Retinal pigment epithelial cell (primary cell): ENCODE measurements at regions not wholly inside any gene's neighbourhood (a gene's known extent, or its start where the extent isn't known, plus 50 kb on each side); places are given as distances from the start of the nearest gene placed in this dataset.

ENCODE experiments used
- DNase-seq: peaks from one replicate; pipeline ENCODE4 v3.0.0-alpha.2; 2010; ENCODE audit warnings: low read depth
- H3K4me3 ChIP-seq: 2 replicates; pipeline ENCODE4 v1.5.1; 2011; ENCODE audit warnings: mild to moderate bottlenecking, low read length, control low read depth, moderate library complexity
- CTCF ChIP-seq: conservative IDR thresholded peaks from 2 replicates; pipeline ENCODE4 v1.5.1; 2011; ENCODE audit warnings: low read depth, low read length, control low read depth, inconsistent platforms

DNA sequence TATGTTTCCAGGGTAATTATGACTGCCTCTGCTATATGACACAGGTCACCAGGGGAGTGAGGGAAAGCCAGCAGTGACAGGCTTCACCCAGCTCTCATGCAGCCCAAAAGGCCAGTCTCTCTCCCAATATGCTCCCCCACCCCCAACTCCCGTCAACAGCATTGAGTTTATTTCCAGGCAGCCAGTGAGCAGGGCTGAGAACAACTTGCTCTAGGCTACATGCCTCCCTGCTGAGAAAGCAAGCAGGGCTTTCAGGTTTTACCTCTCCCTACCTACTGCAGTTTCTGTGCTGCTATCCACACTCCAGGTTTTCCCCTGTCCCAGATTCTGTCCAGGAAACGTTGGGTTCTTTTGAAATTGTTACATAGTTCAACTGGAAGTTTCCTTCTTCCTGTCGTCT lies 291.4 kb downstream of the PABPC4L start:
- no peak overlapping the region for H3K4me3 ChIP-seq
- DNase-seq: no peak

GRCh38 chr4:133903029-133903428 lies 298.6 kb downstream of the PABPC4L start:
- no peak overlapping the region for H3K4me3 ChIP-seq
- TF ChIP-seq CTCF: no peak
- DNase-seq: no peak

More for the DNA sequence above, 291.4 kb downstream of the PABPC4L start:
- TF ChIP-seq CTCF: no peak

DNA sequence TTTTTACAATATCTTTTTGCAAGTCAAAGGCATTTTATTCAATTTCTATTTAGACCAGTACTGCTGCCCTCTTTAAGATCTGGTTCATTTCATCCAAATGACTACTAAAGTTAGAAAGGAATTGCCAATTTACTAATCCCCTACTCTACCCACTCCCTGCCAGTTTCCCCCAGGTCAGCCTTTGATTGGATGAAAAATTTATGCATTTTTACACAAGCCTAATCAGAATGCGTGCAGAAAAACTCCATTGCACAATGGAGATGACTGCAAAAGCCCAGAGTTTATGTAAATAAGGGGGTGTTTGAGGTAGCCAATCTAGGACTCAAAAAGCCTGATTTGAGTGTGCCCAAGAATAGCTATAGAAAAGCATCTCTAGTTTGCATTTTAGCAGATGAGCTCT lies 310.6 kb downstream of the PABPC4L start:
- no peak overlapping the region for H3K4me3 ChIP-seq
- DNase-seq: no peak
- TF ChIP-seq CTCF: no peak

DNA sequence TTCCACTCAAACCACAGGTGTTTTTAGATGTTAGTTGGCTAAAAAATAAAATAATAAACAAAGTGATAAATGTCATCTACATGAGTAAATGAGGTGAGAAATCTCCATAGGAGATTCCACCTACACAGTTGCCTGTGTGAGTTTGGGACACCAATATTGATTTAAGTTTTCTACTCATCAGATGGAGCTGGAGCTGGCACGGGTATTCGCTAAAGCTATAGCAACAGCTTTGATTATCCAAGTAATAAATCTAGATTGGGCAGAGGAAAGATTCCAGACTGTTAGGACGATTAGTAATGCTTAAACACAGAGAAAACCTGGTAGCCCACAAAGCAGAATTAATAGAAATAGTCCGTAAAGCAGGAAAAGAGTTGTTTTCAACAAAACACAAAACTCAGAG lies 313.9 kb downstream of the PABPC4L start:
- no peak for TF ChIP-seq CTCF
- H3K4me3 ChIP-seq: no peak overlapping the region
- DNase-seq: no peak

GRCh38 chr4:133869486-133869885 lies 332.1 kb downstream of the PABPC4L start:
- H3K4me3 ChIP-seq: no peak overlapping the region
- no peak for DNase-seq
- no peak for TF ChIP-seq CTCF

- H3K4me3 ChIP-seq: no peak overlapping the region
- no peak for TF ChIP-seq CTCF
- no peak for DNase-seq
Observed at GRCh38 chr4:133868856-133869255, 332.7 kb downstream of the PABPC4L start.

DNA sequence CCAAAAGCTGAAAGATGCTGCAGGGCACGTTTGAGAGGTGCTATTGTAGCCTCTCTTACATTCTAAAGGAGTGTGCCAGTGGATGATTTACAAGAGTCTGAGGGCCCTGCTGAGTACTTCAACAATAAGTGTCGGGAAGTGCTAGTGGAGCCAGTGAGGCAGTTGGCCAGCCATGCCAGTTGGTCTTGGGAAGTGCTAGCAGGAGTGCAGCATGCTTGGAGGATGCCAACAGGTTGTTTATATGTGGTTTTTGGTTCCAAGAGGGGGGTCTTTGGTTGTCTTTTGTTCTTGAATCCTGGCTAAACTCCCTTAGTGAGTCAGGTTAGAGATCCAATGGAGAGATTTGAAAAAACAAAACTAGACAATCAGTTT lies 335.3 kb downstream of the PABPC4L start:
- DNase-seq: no peak
- no peak overlapping the region for H3K4me3 ChIP-seq
- no peak for TF ChIP-seq CTCF
